ENCODE measurements at regions not wholly inside any gene's neighbourhood (a gene's known extent, or its start where the extent isn't known, plus 50 kb on each side); places are given as distances from the start of the nearest gene placed in this dataset.

- intact Hi-C loops (cut with DNase I), result no loop called here
- no peaks in the 10 kb centered on the region for H3K36me3 ChIP-seq
- H3K27ac ChIP-seq, result no peak overlapping the region
- no peaks in the 10 kb centered on the region for H3K4me1 ChIP-seq
- TF ChIP-seq POLR2AphosphoS5 (IDR thresholded peaks at IDR 0.05; ENCODE audit: insufficient read depth in 1 of 2, low read depth in 1 of 2), result no peak
- TF ChIP-seq CTCF (IDR thresholded peaks at IDR 0.05), result no peak
- TF ChIP-seq POLR2A (IDR thresholded peaks at IDR 0.05), result no peak
- no peaks in the 10 kb centered on the region for H3K27me3 ChIP-seq
- H3K9me3 ChIP-seq, result no peaks in the 10 kb centered on the region
- no peak overlapping the region for H3K4me3 ChIP-seq
- no peak for DNase-seq (ENCODE audit: extremely low spot score in 2 of 2)
Measured at GRCh38 chr18:73544032-73544431, 603.6 kb downstream of the FBXO15 start.

- Histone ChIP-seq H3K27ac (no peak overlapping the region), H3K9me3 (no peaks in the 10 kb centered on the region), H3K4me1 (no peaks in the 10 kb centered on the region), H3K36me3 (no peaks in the 10 kb centered on the region), H3K27me3 (no peaks in the 10 kb centered on the region), H3K4me3 (no peak overlapping the region)
- no peak for DNase-seq (ENCODE audit: extremely low spot score in 2 of 2)
- intact Hi-C loops (cut with DNase I), result no loop called here
- TF ChIP-seq POLR2A (IDR thresholded peaks at IDR 0.05), result no peak
- no peak for TF ChIP-seq CTCF (IDR thresholded peaks at IDR 0.05)
- TF ChIP-seq POLR2AphosphoS5 (IDR thresholded peaks at IDR 0.05; ENCODE audit: insufficient read depth in 1 of 2, low read depth in 1 of 2), result no peak
Measured at GRCh38 chr18:73535990-73536389, 611.6 kb downstream of the FBXO15 start.

GRCh38 chr18:73535189-73535588, 612.4 kb downstream of the FBXO15 start:
- no peak for DNase-seq (ENCODE audit: extremely low spot score in 2 of 2)
- H3K27ac ChIP-seq, result no peak overlapping the region
- no peaks in the 10 kb centered on the region for H3K36me3 ChIP-seq
- no peaks in the 10 kb centered on the region for H3K9me3 ChIP-seq
- intact Hi-C loops (cut with DNase I), result no loop called here
- no peak overlapping the region for H3K4me3 ChIP-seq
- TF ChIP-seq POLR2A (IDR thresholded peaks at IDR 0.05), result no peak
- no peak for TF ChIP-seq CTCF (IDR thresholded peaks at IDR 0.05)
- no peaks in the 10 kb centered on the region for H3K4me1 ChIP-seq
- H3K27me3 ChIP-seq, result no peaks in the 10 kb centered on the region

GRCh38 chr18:73531601-73532000, 616.0 kb downstream of the FBXO15 start:
- Histone ChIP-seq H3K4me1 (no peaks in the 10 kb centered on the region), H3K27me3 (no peaks in the 10 kb centered on the region), H3K4me3 (no peak overlapping the region), H3K36me3 (no peaks in the 10 kb centered on the region), H3K27ac (no peak overlapping the region), H3K9me3 (no peaks in the 10 kb centered on the region)
- intact Hi-C loops (cut with DNase I), result no loop called here
- DNase-seq (ENCODE audit: extremely low spot score in 2 of 2), result no peak
- TF ChIP-seq POLR2AphosphoS5 (IDR thresholded peaks at IDR 0.05; ENCODE audit: insufficient read depth in 1 of 2, low read depth in 1 of 2) (no peak), POLR2A (IDR thresholded peaks at IDR 0.05) (no peak), CTCF (IDR thresholded peaks at IDR 0.05) (no peak)

GRCh38 chr18:73528066-73528465, 619.6 kb downstream of the FBXO15 start:
- Histone ChIP-seq H3K9me3 (no peaks in the 10 kb centered on the region), H3K27me3 (no peaks in the 10 kb centered on the region), H3K36me3 (no peaks in the 10 kb centered on the region), H3K4me3 (no peak overlapping the region), H3K27ac (no peak overlapping the region), H3K4me1 (no peaks in the 10 kb centered on the region)
- TF ChIP-seq CTCF (IDR thresholded peaks at IDR 0.05), result no peak
- TF ChIP-seq POLR2AphosphoS5 (IDR thresholded peaks at IDR 0.05; ENCODE audit: insufficient read depth in 1 of 2, low read depth in 1 of 2), result no peak
- no peak for DNase-seq (ENCODE audit: extremely low spot score in 2 of 2)
- intact Hi-C loops (cut with DNase I), result no loop called here

All from vagina (tissue), 2 donors.